Choroid plexus epithelial cell (primary cell): ENCODE measurements at regions not wholly inside any gene's neighbourhood (a gene's known extent, or its start where the extent isn't known, plus 50 kb on each side); places are given as distances from the start of the nearest gene placed in this dataset.

Source experiments
- DNase-seq: peaks from one replicate; pipeline ENCODE4 v3.0.0-alpha.2; 2010; ENCODE audit warnings: low read depth
- H3K4me3 ChIP-seq: 2 replicates; pipeline ENCODE4 v1.5.1; 2011; ENCODE audit warnings: low read depth, mild to moderate bottlenecking, control low read depth, low read length, moderate library complexity
- TF ChIP-seq, protein P1 (sequence below): conservative IDR thresholded peaks from 2 replicates; pipeline ENCODE4 v1.5.1; 2011; ENCODE audit warnings: low read depth, mild to moderate bottlenecking, control low read depth, inconsistent platforms, low read length, moderate library complexity

DNA sequence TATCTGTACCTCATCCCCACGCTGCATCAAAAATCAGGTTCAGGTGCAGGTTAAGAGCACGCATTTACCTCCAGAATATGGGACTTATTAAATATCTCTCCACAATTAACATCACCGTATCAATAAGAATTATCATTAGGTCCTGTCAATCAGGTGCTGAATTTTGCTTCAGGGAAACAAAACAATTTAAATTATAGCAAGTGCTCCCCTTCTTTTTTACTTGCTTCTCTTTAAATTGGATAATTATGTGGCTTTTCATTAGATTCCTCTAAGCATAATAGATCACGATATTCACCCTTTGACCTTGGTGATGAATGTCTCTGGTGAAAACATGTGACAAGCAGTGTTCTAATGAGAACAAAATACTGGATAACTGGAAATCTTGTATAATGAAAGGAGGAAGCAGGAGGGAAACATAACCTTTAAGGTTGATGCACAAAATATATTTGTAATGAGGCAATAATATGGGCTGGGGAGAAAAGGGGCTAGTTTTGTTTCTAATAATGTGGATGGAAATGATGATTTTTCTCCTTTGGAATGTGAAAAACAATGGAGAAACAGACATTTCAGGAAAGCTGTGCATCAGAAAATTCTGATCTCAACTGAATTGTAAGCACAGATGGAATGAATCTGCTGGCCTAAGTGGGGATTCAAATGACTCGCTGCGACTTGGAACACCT is 166.9 kb downstream of the SNX10 start:
- no peak for DNase-seq
- H3K4me3 ChIP-seq = no peak overlapping the region
- TF ChIP-seq, protein P1, sequence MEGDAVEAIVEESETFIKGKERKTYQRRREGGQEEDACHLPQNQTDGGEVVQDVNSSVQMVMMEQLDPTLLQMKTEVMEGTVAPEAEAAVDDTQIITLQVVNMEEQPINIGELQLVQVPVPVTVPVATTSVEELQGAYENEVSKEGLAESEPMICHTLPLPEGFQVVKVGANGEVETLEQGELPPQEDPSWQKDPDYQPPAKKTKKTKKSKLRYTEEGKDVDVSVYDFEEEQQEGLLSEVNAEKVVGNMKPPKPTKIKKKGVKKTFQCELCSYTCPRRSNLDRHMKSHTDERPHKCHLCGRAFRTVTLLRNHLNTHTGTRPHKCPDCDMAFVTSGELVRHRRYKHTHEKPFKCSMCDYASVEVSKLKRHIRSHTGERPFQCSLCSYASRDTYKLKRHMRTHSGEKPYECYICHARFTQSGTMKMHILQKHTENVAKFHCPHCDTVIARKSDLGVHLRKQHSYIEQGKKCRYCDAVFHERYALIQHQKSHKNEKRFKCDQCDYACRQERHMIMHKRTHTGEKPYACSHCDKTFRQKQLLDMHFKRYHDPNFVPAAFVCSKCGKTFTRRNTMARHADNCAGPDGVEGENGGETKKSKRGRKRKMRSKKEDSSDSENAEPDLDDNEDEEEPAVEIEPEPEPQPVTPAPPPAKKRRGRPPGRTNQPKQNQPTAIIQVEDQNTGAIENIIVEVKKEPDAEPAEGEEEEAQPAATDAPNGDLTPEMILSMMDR = no peak

DNA sequence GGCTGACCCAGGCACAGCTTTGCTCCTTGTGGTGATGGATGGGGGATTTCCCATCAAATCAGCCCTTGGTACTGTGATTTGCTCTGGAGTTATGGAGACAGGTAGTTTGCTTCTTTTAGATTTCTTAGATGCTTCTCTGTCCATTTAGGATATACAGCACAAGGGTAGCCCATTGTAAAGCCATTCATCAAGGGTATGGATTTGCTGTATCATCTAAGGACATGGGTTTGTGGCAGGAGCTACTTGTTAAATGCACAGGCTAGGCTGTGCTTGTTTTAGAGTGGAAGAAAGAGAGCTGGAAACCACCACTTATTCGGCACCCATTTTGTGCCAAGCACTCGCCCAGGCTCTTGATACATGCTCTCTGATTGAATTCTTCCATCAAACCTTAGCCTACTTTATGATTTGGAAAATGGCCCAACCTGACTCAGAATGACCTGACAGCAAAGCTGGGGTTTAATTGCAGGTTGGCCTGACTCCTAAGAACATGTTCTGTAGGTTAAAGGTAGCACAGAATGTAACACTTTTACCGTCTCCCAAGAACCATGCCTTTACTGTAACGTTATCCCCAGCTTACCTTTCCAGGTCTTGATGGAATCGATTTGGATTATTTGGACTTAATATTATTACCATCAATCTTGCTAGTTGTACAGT is 168.0 kb downstream of the SNX10 start:
- no peak for DNase-seq
- no peak overlapping the region for H3K4me3 ChIP-seq

DNA sequence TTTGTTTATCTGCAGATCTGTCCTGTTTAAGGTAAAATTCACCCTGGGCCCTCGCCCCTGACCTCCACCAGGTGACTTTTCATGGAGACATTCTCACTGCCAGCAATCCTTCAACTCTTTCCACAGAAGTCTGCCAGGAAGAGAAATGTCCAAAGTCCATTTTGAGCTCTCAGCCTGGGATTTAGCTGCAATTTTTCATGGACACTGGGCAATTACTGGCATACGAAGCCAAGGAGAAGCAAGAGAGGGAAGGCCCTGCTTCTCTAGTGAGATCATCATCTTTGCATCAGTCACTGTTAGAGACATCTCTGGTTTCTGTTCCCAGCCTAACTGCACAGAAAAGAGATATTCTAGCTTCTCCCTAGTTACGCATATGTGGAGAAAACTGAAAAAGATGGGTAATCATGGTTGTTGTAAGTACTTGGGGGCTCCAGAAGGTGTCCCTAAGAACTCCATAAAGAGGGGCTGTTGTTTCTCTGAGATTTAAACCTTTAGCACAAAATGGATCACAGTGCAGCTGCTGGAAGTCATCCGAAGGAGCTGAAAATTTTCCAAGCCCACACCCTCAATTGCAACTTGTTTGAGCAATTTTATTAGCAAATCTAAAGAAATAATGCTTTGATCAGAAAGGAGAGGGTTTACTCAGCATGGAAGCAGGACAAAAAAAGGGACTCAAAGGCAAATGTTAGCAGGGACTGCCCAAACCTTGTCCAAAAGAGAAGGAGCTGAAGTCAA is 168.9 kb downstream of the SNX10 start:
- TF ChIP-seq, protein P1 = no peak
- no peak for DNase-seq
- no peak overlapping the region for H3K4me3 ChIP-seq

More for the DNA sequence above, 168.0 kb downstream of the SNX10 start:
- TF ChIP-seq, protein P1 = no peak

DNA sequence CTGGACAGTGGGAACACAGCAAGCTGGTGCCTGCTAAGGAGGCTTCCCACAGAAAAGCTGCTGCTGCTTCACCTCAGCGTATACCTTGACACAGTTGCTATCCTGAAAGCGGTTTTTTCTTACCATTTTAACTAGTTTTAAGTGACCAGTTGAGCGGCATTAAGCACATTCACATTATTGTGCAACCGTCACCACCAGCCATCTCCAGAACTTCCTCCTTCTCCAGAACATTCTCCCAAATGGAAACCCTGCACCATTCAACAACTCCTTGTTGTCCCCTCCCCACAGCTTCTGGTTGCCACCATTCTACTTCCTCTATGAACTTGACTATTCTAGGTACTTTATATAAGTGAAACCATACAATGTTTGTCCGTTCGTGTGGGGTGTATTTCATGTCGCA is 169.9 kb downstream of the SNX10 start:
- DNase-seq = no peak
- TF ChIP-seq, protein P1 = no peak
- no peak overlapping the region for H3K4me3 ChIP-seq

DNA sequence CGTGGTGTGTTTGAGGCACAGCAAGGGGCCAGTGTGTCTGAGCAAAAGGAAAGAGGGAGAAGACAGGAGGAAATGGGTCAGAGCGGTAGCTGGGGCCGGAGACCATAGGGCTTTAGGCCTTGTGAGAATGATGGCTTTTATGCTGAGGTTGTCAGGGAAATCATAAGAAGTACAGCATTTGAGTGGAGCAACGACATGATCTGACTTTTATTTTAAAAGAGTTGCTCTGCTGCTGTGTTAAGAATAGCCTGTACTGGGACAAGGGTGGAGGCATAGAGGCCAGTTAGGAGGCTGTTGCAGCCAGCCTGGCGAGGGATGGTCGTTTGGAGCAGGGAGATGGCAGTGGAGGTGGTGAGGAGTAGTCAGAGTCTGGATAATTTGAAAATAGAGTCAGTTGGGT is 174.3 kb downstream of the SNX10 start:
- DNase-seq = no peak
- TF ChIP-seq, protein P1 = no peak

DNA sequence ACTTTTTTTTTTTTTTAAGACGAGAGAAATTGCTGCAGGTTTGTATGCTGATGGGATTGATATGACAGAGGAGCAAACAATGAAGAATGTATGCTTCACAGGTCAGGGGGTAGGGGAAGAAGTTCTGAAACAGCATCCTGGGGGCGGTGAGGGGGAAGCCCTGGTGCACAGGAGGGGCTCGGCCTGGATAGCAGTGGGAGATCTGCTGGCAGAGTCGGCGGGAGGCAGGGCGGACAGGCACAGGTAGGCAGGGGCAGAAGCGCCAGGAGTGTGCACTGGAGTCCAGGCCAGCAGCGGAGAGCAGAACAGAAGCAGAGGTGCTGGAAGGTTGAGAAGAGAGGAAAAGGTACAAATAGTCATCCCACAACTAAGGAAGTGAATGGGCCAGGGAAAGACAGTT is 175.4 kb downstream of the SNX10 start:
- TF ChIP-seq, protein P1 = no peak
- no peak overlapping the region for H3K4me3 ChIP-seq
- no peak for DNase-seq

More for the DNA sequence above, 174.3 kb downstream of the SNX10 start:
- no peak overlapping the region for H3K4me3 ChIP-seq
